ENCODE measurements at regions not wholly inside any gene's neighbourhood (a gene's known extent, or its start where the extent isn't known, plus 50 kb on each side); places are given as distances from the start of the nearest gene placed in this dataset.

GRCh38 chr5:3827624-3828023, 232.0 kb downstream of the IRX1 start:
- no peak for DNase-seq

GRCh38 chr5:3828761-3829160, 233.1 kb downstream of the IRX1 start:
- DNase-seq, result no peak

- DNase-seq, result no peak
Measured at GRCh38 chr5:3833566-3833965, 237.9 kb downstream of the IRX1 start.

- DNase-seq, result no peak
Measured at GRCh38 chr5:3835811-3836210, 240.2 kb downstream of the IRX1 start.

GRCh38 chr5:3836528-3836927, 240.9 kb downstream of the IRX1 start:
- no peak for DNase-seq

GRCh38 chr5:3837506-3837905, 241.9 kb downstream of the IRX1 start:
- no peak for DNase-seq

- no peak for DNase-seq
Measured at GRCh38 chr5:3839151-3839550, 243.5 kb downstream of the IRX1 start.

- no peak for DNase-seq
Measured at GRCh38 chr5:3842591-3842990, 247.0 kb downstream of the IRX1 start.

- no peak for DNase-seq
Measured at GRCh38 chr5:3843706-3844105, 248.1 kb downstream of the IRX1 start.

- no peak for DNase-seq
Measured at GRCh38 chr5:3844266-3844665, 248.6 kb downstream of the IRX1 start.

GRCh38 chr5:3845230-3845629, 249.6 kb downstream of the IRX1 start:
- no peak for DNase-seq

GRCh38 chr5:3852161-3852916, 256.7 kb downstream of the IRX1 start:
- no peak for DNase-seq

- no peak for DNase-seq
Measured at GRCh38 chr5:3853362-3853761, 257.7 kb downstream of the IRX1 start.

- DNase-seq, result no peak
Measured at GRCh38 chr5:3854188-3854821, 258.7 kb downstream of the IRX1 start.

- no peak for DNase-seq
Measured at GRCh38 chr5:3856036-3856435, 260.4 kb downstream of the IRX1 start.

- DNase-seq, result no peak
Measured at GRCh38 chr5:3858524-3858923, 262.9 kb downstream of the IRX1 start.

GRCh38 chr5:3862906-3863305, 267.3 kb downstream of the IRX1 start:
- no peak for DNase-seq

- DNase-seq, result no peak
Measured at GRCh38 chr5:3875144-3875543, 279.5 kb downstream of the IRX1 start.

GRCh38 chr5:3878267-3878666, 282.6 kb downstream of the IRX1 start:
- DNase-seq, result no peak

GRCh38 chr5:3883040-3883439, 287.4 kb downstream of the IRX1 start:
- no peak for DNase-seq

- DNase-seq, result no peak
Measured at GRCh38 chr5:3886524-3887451, 291.2 kb downstream of the IRX1 start.

- DNase-seq, result no peak
Measured at GRCh38 chr5:3888310-3888709, 292.7 kb downstream of the IRX1 start.

- DNase-seq, result no peak
Measured at GRCh38 chr5:3889412-3890142, 293.9 kb downstream of the IRX1 start.

Measured in SHP77 treated with DMSO at 0.1 percent for 48 hours (cell line).